Adrenal gland (tissue), 9 donors: ENCODE measurements at regions not wholly inside any gene's neighbourhood (a gene's known extent, or its start where the extent isn't known, plus 50 kb on each side); places are given as distances from the start of the nearest gene placed in this dataset.
A peak's percentile ranks its signal among the peaks of the same experiment; 100 is the strongest.

Source experiments
- DNase-seq, 7 donors: peaks; one replicate each; pipeline ENCODE4 v3.0.0-alpha.2; 2019 to 2020
- H3K27ac ChIP-seq, 5 donors: fragments of 200-600 bp; sonication (generic) in 4 of 5; 1 replicate in 3 of 5; 2 replicates in 2 of 5; pipeline versions ENCODE4 v1.5.1 to v1.8.0; 2016 to 2020; ENCODE audit warnings: mild to moderate bottlenecking in 1 of 5
- H3K27me3 ChIP-seq: fragments of 200-600 bp; 2 replicates; pipeline ENCODE4 v1.8.0; 2021
- H3K36me3 ChIP-seq, 2 donors: fragments of 200-600 bp; replicated peaks in 1 of 2; 1 replicate in 1 of 2; 2 replicates in 1 of 2; pipeline versions ENCODE4 v1.5.1 to v1.8.0; 2018 to 2022
- H3K4me1 ChIP-seq, 2 donors: fragments of 200-600 bp; replicated peaks in 1 of 2; 1 replicate in 1 of 2; 2 replicates in 1 of 2; pipeline versions ENCODE4 v1.5.1 to v1.8.0; 2018 to 2021
- H3K4me3 ChIP-seq, 4 donors: fragments of 200-600 bp; sonication (generic) in 3 of 4; one replicate each; pipeline ENCODE4 v1.5.1; 2016 to 2018
- H3K9me3 ChIP-seq, 3 donors: fragments of 200-600 bp; sonication (generic) in 1 of 3; replicated peaks in 1 of 3; 1 replicate in 2 of 3; 2 replicates in 1 of 3; pipeline versions ENCODE4 v1.5.1 to v1.8.0; 2016 to 2021
- CTCF ChIP-seq, 6 experiments: fragments of 450-650 bp in 4 of 6; fragments of 200-600 bp in 2 of 6; sonication (generic) in 1 of 6; IDR thresholded peaks; 1 replicate in 5 of 6; 2 replicates in 1 of 6; pipeline versions ENCODE4 v1.5.1 to v1.8.0; 2016 to 2021; ENCODE audit warnings: antibody characterized with exemption in 6 of 6, mild to moderate bottlenecking in 2 of 6, moderate library complexity in 1 of 6
- POLR2A ChIP-seq, 2 donors: fragments of 450-650 bp; IDR thresholded peaks; one replicate each; pipeline ENCODE4 v1.6.1; 2017; ENCODE audit warnings: antibody characterized with exemption in 2 of 2, mild to moderate bottlenecking in 2 of 2, moderate library complexity in 1 of 2
- WGBS, 4 donors: extraction: QIAGEN DNeasy Blood & Tissue Kit in 2 of 4; methylation state at CpG; one replicate each; pipeline versions ENCODE4 v1.1.5 to v1.1.7; 2013 to 2017; 5-methylcytosine and 5-hydroxymethylcytosine counted together
- intact Hi-C, 2 donors: fragments of 100-400 bp; cut with DNase I; formaldehyde crosslinking; loops; one replicate each; pipeline versions ENCODE4 v1.14.1 to v1.15.0; 2022 to 2023
- donor health status: healthy with polysubstance abuse.
- donor health status: Bipolar disorder and iron deficiency.
- donor health status: DM: yes; HTN: yes; CAD: no.
- donor health status: DM: no; HTN: no; CAD: no.
- donor health status: DM: no; HTN: no; CAD: no.

- H3K4me3 ChIP-seq: peak overlapping the region; percentile 48 to 79 (median 72)
- WGBS, 4 donors: 0 to 1% (median 0%) methylated on average over 19 to 61 of the region's 61 CpGs
- H3K36me3 ChIP-seq: no peaks in the 10 kb centered on the region
- peak; percentile 88 to 97 (median 92) for DNase-seq
- intact Hi-C loops: loop anchor here in 1 of 2 donors (2.0 kb wide), 1 partner anchor 31 kb away; a partner anchor contains a TSS
- peak; percentile 100 for TF ChIP-seq POLR2A (IDR thresholded peaks at IDR 0.05)
- peak in 1 of 6 experiments; percentile 5 for TF ChIP-seq CTCF (IDR thresholded peaks at IDR 0.05)
- H3K27ac ChIP-seq: peak overlapping the region; percentile 88 to 97 (median 95)
- no peaks in the 10 kb centered on the region for H3K27me3 ChIP-seq
- H3K9me3 ChIP-seq: no peaks in the 10 kb centered on the region
- H3K4me1 ChIP-seq: peaks cover 6 to 13% of the 10 kb centered on the region in 2 donors
Observed at GRCh38 chr6:26156105-26156849, 69.0 kb downstream of the HFE start.

- Histone ChIP-seq H3K9me3 (no peaks in the 10 kb centered on the region), H3K27me3 (no peaks in the 10 kb centered on the region), H3K27ac (peak overlapping the region; percentile 88 to 97 (median 95)), H3K4me1 (peaks cover 6 to 13% of the 10 kb centered on the region in 2 donors), H3K4me3 (peak overlapping the region; percentile 48 to 79 (median 72)), H3K36me3 (no peaks in the 10 kb centered on the region)
- intact Hi-C loops: loop anchor here in 1 of 2 donors (2.0 kb wide), 1 partner anchor 32 kb away; a partner anchor contains a TSS
- peak in 6 of 7 donors; percentile 68 to 82 (median 74) for DNase-seq
- WGBS, 4 donors: 0 to 1% (median 1%) methylated on average over 10 to 18 of the region's 18 CpGs
- TF ChIP-seq POLR2A (IDR thresholded peaks at IDR 0.05) (no peak), CTCF (IDR thresholded peaks at IDR 0.05) (no peak)
Observed at GRCh38 chr6:26156850-26157250, 69.6 kb downstream of the HFE start.

- peaks cover 6 to 13% of the 10 kb centered on the region in 2 donors for H3K4me1 ChIP-seq
- 1 to 3% (median 1%) methylated on average over 27 to 29 of the region's 29 CpGs for WGBS, 4 donors
- peak overlapping the region; percentile 88 to 97 (median 95) for H3K27ac ChIP-seq
- peak; percentile 79 to 90 (median 88) for DNase-seq
- H3K27me3 ChIP-seq: no peaks in the 10 kb centered on the region
- H3K4me3 ChIP-seq: peak overlapping the region in 3 of 4 donors; percentile 14 to 79 (median 72)
- no peaks in the 10 kb centered on the region for H3K36me3 ChIP-seq
- H3K9me3 ChIP-seq: no peaks in the 10 kb centered on the region
- intact Hi-C loops: loop anchor here in 1 of 2 donors (2.0 kb wide), 1 partner anchor 33 kb away; a partner anchor contains a TSS
- peak; percentile 98 to 100 for TF ChIP-seq POLR2A (IDR thresholded peaks at IDR 0.05)
- no peak for TF ChIP-seq CTCF (IDR thresholded peaks at IDR 0.05)
Observed at GRCh38 chr6:26157251-26158075, 70.2 kb downstream of the HFE start.

GRCh38 chr6:26158076-26158580 is 70.9 kb downstream of the HFE start:
- H3K4me3 ChIP-seq: peak overlapping the region in 3 of 4 donors; percentile 40 to 72 (median 41)
- TF ChIP-seq POLR2A (IDR thresholded peaks at IDR 0.05) (peak; percentile 99 to 100), CTCF (IDR thresholded peaks at IDR 0.05) (no peak)
- intact Hi-C loops: no loop called here
- no peaks in the 10 kb centered on the region for H3K27me3 ChIP-seq
- 0 to 1% (median 1%) methylated on average over 25 to 30 of the region's 30 CpGs for WGBS, 4 donors
- peak; percentile 79 to 97 (median 89) for DNase-seq
- H3K9me3 ChIP-seq: no peaks in the 10 kb centered on the region
- H3K36me3 ChIP-seq: no peaks in the 10 kb centered on the region
- peaks cover 6 to 13% of the 10 kb centered on the region in 2 donors for H3K4me1 ChIP-seq
- H3K27ac ChIP-seq: peak overlapping the region; percentile 88 to 97 (median 94)
